ENCODE measurements at regions not wholly inside any gene's neighbourhood (a gene's known extent, or its start where the extent isn't known, plus 50 kb on each side); places are given as distances from the start of the nearest gene placed in this dataset.

DNA sequence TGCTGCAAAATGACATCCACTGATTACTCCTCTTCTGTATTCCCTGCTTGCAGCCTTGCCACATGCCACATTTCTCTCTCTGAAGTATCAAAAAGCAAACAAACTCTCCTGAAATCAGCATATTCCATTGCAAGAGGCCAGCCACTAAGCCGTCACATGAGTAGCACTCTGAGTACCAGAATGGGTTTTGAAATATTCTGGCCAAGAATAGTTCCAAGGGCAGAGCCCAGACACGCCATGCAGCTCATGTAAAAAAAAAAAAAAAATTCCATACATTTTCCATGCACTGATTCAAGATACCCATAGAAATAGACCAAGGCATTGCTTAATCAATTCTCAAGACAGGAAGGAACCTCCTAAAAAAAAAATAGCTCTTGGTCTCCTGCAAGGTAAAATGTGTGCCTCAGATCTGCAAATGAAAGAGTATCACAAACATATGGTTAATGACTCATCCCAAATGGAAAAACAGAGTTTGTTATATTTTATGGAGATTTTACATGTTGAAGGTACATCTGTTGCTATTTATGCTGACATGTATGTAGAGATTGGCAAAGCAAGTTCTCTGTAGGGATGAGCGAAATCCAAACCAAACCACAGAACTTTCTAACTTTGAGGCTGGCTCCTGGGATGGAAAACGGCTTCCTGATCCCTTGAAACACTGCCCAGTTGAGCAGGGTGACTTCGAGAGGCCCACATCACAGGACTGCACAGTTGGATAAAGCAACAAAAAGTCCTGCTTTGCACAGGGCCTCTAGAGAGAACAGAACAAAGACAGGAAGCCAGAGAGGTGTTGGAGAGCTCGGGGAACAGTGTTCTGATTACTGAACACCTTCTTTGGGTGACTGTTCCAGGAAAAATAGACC, 346.2 kb downstream of the ZNF521 start:
- Histone ChIP-seq H3K4me1 (ENCODE audit: control insufficient read depth, insufficient read depth, low read length) (peaks cover 4% of the 10 kb centered on the region), H3K36me3 (ENCODE audit: control insufficient read depth, insufficient read depth, low read length) (no peaks in the 10 kb centered on the region), H3K27ac (ENCODE audit: low read length) (no peak overlapping the region), H3K27me3 (ENCODE audit: control insufficient read depth, insufficient read depth, low read length) (no peaks in the 10 kb centered on the region), H3K9me3 (ENCODE audit: control insufficient read depth, low read depth, low read length) (no peaks in the 10 kb centered on the region), H3K4me3 (ENCODE audit: low read length) (no peak overlapping the region)
- 83% methylated on average over 1 of the region's 6 CpGs for WGBS (ENCODE audit: insufficient coverage, low lambda C conversion rate)
- peak; percentile 31 to 33 for DNase-seq

DNA sequence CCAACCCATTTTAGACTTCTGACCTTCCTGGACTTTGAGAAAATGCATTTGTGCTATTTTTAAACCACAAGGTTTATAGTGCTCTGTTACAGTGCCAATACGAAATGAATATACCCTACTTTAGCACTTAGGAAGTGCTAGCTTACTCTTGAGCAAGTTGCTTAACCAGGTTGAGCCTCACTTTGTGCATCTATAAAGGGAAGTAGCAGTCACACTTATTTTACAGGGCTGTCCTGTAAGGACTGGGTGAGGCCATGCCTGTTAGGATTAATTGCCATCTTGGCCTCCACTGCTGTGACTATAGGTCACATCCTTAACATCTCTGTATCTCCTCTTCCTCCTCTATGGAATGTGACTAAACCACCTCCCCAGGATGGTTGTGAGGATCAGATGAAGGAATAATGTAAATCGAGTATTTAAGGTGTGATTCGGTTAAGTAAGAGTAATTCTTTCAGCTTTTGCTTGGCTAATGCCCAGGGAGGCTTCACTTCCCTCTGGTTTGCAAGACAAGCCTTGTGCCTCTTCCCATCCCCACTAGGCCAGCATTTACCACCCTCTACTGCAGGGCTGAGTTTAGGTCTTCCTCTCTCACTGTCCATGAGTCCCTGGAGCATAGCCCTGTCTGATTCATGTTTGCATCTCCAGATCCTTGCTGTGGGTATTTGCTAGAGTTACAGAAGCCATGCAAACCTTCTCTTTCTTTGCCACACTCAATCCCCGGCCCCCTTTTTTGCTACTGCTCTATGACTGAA, 341.2 kb downstream of the ZNF521 start:
- H3K4me1 ChIP-seq (ENCODE audit: control insufficient read depth, insufficient read depth, low read length) = peaks cover 4% of the 10 kb centered on the region
- H3K4me3 ChIP-seq (ENCODE audit: low read length) = no peak overlapping the region
- no peaks in the 10 kb centered on the region for H3K9me3 ChIP-seq (ENCODE audit: control insufficient read depth, low read depth, low read length)
- no peaks in the 10 kb centered on the region for H3K36me3 ChIP-seq (ENCODE audit: control insufficient read depth, insufficient read depth, low read length)
- H3K27me3 ChIP-seq (ENCODE audit: control insufficient read depth, insufficient read depth, low read length) = no peaks in the 10 kb centered on the region
- no CpG with 5 or more reads among the region's 4 CpGs for WGBS (ENCODE audit: insufficient coverage, low lambda C conversion rate)
- no peak for DNase-seq
- no peak overlapping the region for H3K27ac ChIP-seq (ENCODE audit: low read length)
